SKM-1 treated with dmso at 0.1 percent for 144 hours (cell line): ENCODE measurements at regions not wholly inside any gene's neighbourhood (a gene's known extent, or its start where the extent isn't known, plus 50 kb on each side); places are given as distances from the start of the nearest gene placed in this dataset.
A peak's percentile ranks its signal among the peaks of the same experiment; 100 is the strongest.
"Not testable (repeated sequence)": the region's sequence is repeated elsewhere in the genome, so short reads cannot be mapped to it uniquely, and the experiment has no call there.

ENCODE experiments used
- DNase-seq: peaks from one replicate; lab custom pipeline; 2025; ENCODE audit not compliant: unreplicated experiment; lab: John Stamatoyannopoulos, UW

- DNase-seq: no peak
These were observed 490.4 kb upstream of the HS3ST5 start for GRCh38 chr6:114833211-114833610.

DNA sequence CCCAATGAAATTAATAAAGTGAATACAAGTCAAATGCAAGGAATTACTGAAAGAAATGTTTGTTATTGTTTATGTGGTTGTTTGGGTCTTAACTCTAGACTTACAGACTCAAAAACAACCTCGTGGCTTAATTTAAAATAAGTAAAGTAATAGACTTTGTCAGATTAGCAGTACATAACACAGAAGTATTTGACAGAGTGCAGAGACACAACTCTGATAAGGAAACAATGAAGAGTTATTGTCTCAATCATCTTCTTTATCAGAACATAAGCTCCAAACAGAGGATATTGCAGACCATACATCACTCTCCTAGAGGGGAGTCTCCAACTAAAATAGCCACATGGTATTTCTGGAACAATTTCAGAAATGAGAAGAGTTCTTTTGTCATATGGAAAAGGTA lies 487.7 kb upstream of the HS3ST5 start:
- DNase-seq: no peak

DNA sequence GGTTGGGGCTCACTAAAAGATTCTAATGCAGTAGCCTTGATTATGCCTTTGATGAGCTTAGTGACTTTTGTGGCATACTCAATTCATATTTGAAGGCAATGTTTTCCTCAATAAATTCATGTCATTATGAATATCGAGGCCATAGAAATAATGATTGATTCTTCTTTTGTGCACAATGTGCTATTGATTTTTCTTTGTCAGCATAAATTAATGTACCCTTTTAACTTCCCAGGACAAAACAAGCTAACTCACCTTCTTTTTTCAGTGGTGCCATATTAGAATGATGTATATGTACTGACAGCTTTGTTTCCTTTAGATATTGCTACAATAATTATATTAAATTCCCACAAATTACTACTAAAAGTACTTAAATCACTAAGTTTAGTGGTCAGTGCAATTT lies 484.3 kb upstream of the HS3ST5 start:
- DNase-seq: no peak

DNA sequence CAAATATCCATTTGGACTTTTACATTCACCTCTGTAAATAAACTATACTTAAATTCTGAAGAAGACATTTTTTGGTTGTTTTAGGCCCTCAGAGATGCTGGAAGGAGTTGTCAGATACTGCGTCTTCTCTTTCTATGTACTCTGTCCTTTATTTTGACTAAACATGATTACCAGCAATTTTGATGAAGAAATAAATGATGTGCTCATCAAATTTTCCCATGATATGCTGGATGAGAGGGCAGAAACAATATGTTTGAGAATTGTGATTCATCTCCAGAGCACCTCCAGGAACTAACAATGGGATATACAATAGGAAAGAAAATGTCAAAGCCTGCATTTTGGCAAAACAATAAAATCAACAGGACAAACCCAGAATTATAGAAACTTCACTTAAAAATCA lies 481.6 kb upstream of the HS3ST5 start:
- no peak for DNase-seq

- no peak for DNase-seq
These were observed 473.9 kb upstream of the HS3ST5 start for GRCh38 chr6:114816678-114817077.

- no peak for DNase-seq
These were observed 467.6 kb upstream of the HS3ST5 start for GRCh38 chr6:114810468-114810867.

- DNase-seq: not testable (repeated sequence)
These were observed 462.6 kb upstream of the HS3ST5 start for GRCh38 chr6:114805426-114805825.

GRCh38 chr6:114796576-114796975 lies 453.8 kb upstream of the HS3ST5 start:
- no peak for DNase-seq

DNA sequence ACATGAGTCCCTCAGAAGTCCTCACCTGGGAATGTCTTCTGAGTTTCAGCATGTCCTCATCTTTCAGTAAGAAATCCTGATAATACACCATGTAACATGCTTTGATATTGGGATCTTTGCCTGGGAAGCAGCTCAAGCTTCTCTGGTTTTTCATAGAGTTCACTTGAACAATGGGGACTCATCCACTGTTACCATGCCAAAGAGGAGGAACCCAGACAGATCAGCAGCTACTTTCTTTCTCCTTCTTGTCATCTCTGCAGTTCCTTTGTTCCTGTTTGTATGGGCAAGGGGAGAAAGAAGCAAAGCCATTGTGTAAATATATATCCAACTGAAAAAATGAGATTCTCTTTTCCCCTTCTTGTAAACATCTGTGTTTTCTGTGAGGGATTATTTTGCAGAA lies 450.6 kb upstream of the HS3ST5 start:
- no peak for DNase-seq

- DNase-seq: no peak
These were observed 442.7 kb upstream of the HS3ST5 start for GRCh38 chr6:114785235-114786127.

GRCh38 chr6:114783783-114784182 lies 441.0 kb upstream of the HS3ST5 start:
- no peak for DNase-seq

DNA sequence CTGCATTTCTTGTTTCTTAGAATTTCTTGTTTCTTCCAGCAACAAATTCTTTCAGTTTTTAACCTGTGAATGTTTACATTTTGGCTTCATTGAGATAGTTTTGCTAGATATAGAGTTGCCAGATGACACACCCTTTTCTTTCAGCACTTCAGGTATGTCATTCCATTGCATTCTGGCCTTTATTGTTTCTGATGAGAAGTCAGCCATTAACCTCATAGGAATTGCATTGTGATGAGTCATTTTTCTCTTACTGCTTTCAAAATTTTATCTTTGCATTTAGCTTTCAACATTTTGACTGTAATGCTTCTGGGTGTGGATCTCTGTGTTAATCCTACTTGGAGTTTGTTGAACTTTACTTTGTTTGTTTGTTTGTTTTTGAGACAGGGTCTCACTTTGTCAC lies 440.3 kb upstream of the HS3ST5 start:
- DNase-seq: no peak

- DNase-seq: no peak
These were observed 422.0 kb upstream of the HS3ST5 start for GRCh38 chr6:114764866-114765265.

GRCh38 chr6:114762145-114762544 lies 419.3 kb upstream of the HS3ST5 start:
- DNase-seq: no peak

DNA sequence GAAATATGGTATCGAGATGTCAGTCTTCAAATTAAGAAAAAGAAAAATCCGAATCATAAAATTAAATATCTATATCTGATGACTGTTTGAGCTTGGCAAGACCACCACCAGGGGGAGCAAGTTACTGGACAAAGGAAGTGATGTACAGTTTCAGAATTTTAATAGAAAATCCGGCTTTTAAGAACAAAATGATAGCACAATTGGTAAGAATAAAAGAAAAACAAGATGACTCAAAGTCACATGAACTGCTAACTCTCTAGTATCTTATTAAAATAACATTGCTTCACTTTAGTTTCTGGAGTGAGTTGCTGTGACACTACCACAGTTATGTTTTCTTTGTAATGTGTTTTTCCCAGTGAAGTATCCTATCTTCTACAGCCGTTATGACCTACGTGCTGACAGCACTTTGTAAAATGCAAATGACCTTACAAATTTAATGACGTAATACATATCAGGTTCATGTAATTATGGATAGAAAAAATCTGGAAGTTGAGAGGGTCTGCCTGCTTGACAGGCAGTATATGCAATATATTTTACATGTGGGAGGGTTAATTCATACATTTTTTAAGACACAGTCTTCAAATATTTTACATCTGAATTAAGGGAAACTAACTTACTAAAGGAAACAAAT lies 405.3 kb upstream of the HS3ST5 start:
- DNase-seq: peak; percentile 39

DNA sequence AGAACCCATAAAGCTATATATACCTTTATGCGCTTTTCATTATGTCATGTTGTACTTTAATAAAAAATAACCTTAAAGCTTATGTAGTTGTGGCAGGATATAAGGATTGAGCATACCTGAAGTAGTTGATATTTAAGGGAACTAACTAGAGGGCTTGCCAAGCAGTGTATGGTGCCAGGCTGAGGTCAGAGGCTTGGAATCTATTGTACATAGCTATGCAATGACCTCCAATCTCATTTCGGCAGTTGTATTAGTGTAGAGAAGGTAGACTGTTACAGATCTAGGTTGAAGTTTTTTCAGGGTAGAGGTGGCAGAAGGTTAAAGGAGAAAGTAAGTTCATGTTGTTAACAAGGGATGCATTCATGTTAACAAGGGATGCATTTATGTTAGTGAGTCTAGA lies 397.7 kb upstream of the HS3ST5 start:
- no peak for DNase-seq

- no peak for DNase-seq
These were observed 396.8 kb upstream of the HS3ST5 start for GRCh38 chr6:114739656-114740055.

GRCh38 chr6:114735025-114735735 lies 392.4 kb upstream of the HS3ST5 start:
- no peak for DNase-seq

DNA sequence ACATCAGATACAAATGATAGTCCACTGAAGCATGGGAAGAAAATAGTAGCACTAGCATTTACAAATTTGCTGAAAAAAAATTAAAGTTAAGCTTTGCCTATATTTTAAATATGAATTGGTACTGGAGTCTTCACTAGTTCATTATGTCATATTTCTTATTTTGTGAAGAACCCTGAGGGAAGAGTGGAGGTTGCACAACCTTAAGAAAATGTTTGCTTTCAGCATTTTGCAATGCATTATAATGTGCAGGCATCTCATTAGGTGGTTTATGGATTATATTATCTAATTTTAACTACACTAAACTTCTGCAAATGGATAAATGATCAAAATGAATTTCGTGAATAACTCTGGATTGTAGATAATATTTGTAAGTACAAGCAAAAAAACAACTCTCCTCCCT lies 390.8 kb upstream of the HS3ST5 start:
- no peak for DNase-seq

- DNase-seq: no peak
These were observed 376.0 kb upstream of the HS3ST5 start for GRCh38 chr6:114718716-114719270.

- DNase-seq: no peak
These were observed 375.4 kb upstream of the HS3ST5 start for GRCh38 chr6:114718186-114718585.
